HG03045 (cell line): ENCODE measurements at regions not wholly inside any gene's neighbourhood (a gene's known extent, or its start where the extent isn't known, plus 50 kb on each side); places are given as distances from the start of the nearest gene placed in this dataset.
"Not testable (repeated sequence)": the region's sequence is repeated elsewhere in the genome, so short reads cannot be mapped to it uniquely, and the experiment has no call there.

Source experiments
- ATAC-seq: cut with Tn5 transposase; IDR thresholded peaks from one replicate; pipeline ENCODE4 v1.9.1; 2021; ENCODE audit warnings: mild to moderate bottlenecking, moderate library complexity; ENCODE audit not compliant: unreplicated experiment

DNA sequence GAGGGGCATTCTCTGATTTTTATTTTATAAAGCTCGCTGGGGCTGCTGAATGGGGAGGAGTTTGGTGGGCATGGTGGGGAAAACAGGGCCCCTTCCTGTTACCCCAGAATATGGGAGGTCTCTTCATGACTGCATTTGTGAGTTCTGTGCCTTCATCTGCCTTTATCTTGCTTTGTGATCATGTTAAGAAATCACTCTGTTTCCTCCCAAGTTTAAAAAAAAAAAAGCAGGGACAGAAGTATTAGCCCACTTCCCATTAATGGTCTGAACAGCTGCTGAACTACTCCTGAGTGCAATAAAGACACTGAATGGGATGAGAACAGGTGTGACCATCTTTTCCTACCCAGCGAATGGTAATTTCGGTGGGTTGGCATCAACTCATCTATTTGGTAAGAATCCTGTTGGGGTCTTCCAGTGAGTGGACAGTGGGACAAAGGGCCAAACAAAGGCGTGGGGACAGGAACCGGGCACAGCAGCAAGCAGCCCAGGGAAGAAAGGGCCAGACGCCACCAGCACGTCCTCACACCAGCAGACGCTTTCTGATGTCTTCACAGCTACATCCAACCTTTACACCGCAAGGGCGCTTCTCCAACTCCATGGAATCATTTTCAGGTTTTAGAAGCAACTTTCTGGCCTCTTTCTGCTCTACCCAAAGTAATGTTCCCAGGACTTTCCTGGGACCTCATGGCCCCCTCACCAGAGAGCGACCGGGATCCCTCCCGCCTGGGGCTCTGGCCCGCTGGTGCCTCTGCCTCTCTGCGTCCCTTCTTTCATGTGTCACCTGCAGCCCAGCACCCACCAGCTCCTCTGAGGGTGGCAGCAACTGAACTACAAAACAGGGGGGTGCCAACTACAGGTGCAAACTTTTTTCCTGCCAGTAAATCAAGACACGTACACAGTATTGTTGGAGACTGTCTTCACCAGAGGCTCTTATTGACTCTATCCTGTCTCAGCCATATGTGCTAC is 160.2 kb downstream of the ADSS2 start:
- ATAC-seq, result no peak

- no peak for ATAC-seq
These were observed 157.0 kb downstream of the ADSS2 start for GRCh38 chr1:244294599-244295224.

- no peak for ATAC-seq
These were observed 155.7 kb downstream of the ADSS2 start for GRCh38 chr1:244296003-244296402.

DNA sequence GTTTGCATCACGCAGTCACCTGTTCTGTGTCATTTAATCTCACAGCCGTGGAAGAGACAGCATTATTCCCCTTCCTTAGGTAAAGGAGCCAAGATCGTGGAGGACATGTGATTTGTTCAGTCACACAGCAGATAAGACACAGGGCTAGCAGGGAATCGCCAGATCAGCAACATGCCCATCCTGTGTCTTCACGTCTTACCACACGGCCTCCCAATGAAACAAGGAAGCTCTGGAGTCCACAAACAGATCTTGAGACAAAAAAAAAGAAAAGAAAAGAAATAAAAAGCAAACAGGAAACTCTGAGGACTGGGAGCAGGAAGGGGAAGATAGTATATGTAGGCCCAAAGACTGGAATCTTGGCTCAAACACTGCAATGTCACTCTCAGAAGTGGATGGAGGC is 155.3 kb downstream of the ADSS2 start:
- no peak for ATAC-seq

GRCh38 chr1:244297087-244297486 is 154.6 kb downstream of the ADSS2 start:
- no peak for ATAC-seq

- ATAC-seq, result no peak
These were observed 154.1 kb downstream of the ADSS2 start for GRCh38 chr1:244297616-244298015.

- ATAC-seq, result not testable (repeated sequence)
These were observed 151.7 kb downstream of the ADSS2 start for GRCh38 chr1:244300029-244300375.

GRCh38 chr1:244301595-244302130 is 150.0 kb downstream of the ADSS2 start:
- ATAC-seq, result no peak

GRCh38 chr1:244302876-244303609 is 148.7 kb downstream of the ADSS2 start:
- no peak for ATAC-seq

GRCh38 chr1:244303610-244303969 is 148.1 kb downstream of the ADSS2 start:
- ATAC-seq, result no peak

DNA sequence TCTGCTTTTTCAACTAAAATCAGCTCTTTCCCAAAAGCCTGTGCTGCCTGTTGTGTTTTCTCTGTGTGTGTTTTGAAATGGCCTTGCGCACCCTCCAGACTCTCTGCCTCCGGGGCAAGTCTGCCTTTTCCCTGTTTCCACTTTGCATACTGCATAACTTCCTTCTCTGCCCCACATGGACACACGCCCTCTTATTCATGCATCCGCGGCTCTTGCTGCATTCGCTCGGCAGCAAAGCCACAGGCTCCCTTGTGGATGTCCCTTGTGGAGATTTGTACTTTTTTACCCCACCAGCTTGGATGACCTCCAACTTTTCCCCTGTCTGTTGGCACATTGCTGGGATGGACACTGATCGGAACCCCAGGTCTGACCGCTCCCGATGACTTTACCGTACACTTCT is 147.6 kb downstream of the ADSS2 start:
- no peak for ATAC-seq

GRCh38 chr1:244304656-244305055 is 147.1 kb downstream of the ADSS2 start:
- ATAC-seq, result no peak

DNA sequence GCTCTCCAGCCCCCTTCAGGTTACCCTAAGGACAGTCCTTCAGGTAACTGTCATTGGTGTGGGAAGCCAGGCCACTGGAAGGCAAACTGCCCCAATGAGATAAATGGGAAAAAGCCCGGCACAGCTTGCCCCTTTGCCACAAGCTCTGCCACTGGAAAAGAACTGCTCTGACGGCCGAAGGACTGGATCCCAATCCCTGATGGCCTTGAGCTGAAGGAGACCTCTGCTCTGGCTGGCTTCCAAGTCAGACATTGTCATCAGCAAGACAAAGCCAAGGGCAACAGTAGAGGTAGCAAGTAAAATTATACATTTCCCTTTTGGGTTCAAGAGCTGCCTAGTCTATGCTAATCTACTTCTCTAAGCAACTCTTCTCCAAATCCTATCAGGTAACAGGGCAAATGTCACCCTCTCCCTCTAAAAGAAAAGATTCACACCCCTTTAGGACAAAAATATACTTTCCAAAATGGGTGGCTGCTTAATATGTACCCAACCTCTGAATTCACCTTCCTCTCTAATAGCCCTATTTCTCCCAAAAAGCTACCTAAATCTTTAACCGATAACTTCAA is 145.8 kb downstream of the ADSS2 start:
- no peak for ATAC-seq

DNA sequence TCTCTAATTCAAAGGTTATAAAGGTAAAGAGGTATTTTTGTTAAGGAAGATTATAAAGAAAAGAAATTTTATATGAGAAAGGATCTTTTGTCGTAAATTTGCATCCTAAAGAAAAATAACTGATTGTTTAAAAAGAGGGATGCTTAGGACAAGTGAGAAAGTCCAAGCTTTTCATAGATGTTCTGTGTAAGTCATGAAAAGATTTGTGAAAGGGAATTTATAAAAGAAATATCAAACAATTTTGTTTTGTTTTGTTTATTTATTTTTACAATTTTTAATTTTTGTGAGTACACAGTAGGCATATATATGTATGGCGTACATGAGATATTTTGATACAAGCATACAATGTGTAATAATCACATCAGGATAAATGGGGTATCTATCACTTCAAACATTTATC is 145.2 kb downstream of the ADSS2 start:
- ATAC-seq, result no peak

GRCh38 chr1:244309191-244309590 is 142.5 kb downstream of the ADSS2 start:
- not testable (repeated sequence) for ATAC-seq

DNA sequence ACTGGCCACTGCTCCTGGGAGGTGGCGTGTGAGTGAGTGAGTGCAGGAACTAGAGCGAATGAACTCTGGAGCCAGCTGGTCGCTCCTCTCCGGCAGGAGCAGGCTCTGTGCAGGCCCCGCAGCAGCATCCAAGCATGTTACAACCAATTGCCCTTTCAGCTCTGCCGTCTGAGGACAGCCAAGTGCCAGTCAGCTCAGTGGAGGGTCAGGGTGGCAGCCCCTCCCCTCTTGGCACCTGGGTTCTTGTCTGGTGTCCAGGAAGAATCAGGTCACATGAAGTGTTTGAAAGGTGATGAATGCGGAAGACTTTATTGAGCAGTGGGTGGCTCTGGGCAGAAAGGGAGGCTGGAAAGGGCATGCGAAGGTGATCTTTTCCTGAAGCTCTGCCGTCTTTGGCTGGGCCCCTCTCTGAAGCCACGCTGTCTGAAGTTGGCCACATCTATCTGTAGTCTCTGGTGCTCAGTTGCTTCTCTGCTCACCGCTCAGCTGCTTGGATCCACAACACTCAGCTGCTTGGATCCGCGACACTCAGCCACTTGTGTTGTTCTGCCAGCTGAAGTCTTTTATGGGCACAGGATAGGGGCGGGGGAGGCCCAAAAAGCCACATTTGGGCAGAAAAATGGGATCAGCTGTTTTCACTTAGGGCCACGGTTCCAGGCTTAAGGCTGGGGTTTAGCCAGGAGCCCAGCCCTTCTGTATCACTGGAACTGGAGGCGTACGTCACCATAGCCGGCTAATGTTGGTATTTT is 139.8 kb downstream of the ADSS2 start:
- ATAC-seq, result no peak

GRCh38 chr1:244313346-244313745 is 138.4 kb downstream of the ADSS2 start:
- no peak for ATAC-seq

DNA sequence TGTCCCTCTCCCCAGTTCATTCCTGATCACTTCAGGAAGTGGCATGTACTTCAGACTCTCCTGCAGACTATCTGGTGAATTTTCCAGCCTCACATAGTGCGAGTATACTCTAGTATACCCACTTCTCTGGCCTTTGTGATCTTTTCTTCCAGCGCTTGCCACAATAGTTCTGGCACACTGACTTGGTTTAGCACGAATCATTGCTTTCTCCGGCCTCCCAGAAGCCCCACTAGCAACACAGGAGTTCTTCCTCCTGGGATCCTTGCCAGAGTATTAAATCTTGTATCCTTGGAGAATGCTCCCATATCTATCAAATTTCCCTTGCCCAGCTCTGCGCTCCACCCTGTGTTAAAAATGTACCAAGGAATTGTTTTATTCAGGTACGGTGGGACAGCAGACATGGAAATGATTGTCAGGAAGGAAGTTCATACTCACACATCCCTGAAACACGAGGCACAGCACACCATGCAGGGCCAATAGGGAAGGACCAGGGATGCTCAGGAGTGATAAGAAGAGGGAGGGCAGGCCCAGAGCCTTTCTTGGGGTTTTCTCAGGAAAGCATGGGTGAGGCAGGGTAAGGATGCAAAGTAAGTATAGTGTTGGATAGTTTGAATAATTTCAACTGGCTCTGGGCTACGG is 136.7 kb downstream of the ADSS2 start:
- no peak for ATAC-seq

DNA sequence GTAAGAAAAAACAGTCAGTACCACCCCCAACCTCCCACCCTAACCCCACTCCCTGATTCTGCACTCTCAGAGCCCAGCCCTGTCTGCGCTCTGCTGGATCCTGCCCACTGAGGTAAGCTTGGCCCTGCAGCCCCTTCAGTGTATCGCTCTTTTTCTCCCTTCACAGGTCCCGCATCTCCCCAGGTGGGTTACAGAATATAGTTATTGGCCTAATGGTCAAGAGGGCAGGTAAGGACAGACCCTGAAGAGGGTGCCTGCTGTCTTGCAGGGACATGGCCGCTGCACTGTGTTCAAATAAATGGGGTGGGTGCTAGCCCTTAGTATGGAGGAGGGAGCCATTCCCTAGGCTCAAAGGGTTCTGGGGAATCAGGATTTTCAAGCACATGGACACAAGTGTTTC is 135.7 kb downstream of the ADSS2 start:
- ATAC-seq, result no peak

DNA sequence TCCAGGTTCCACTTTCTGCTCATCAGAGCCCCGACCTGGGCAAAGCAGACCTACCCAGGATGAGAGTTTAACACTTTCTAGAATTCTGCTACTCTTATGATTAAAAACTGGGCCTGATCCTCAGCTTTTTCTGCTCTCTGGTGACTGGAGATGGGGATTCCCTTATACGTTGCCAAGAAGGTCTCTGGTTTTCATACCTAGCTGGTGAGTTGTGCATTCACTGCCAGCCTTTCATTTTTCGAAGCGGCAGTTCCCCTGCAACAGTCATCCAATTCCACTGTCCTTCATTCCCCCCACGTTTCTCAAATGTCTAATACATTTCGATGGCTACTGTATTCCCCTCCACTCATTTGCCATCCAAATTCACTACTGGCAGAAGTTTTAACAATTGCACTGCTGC is 135.3 kb downstream of the ADSS2 start:
- no peak for ATAC-seq
